DND-41 (cell line): ENCODE measurements at regions not wholly inside any gene's neighbourhood (a gene's known extent, or its start where the extent isn't known, plus 50 kb on each side); places are given as distances from the start of the nearest gene placed in this dataset.

ENCODE experiments used
- CTCF ChIP-seq: IDR thresholded peaks from 2 replicates; pipeline ENCODE4 v1.5.1; 2012; ENCODE audit warnings: borderline replicate concordance, low read length, moderate library complexity, mild to moderate bottlenecking; ENCODE audit not compliant: poor library complexity, severe bottlenecking; ENCODE audit errors: extremely low read depth
- EZH2 ChIP-seq: IDR thresholded peaks from 3 replicates; pipeline ENCODE4 v1.6.1; 2012; ENCODE audit warnings: borderline replicate concordance, low read depth, mild to moderate bottlenecking, moderate library complexity, low read length, inconsistent platforms; ENCODE audit not compliant: severe bottlenecking

- TF ChIP-seq CTCF (no peak), EZH2 (no peak)
These were observed 955.6 kb downstream of the GATA3 start for GRCh38 chr10:9010093-9010492.
